ENCODE measurements at regions not wholly inside any gene's neighbourhood (a gene's known extent, or its start where the extent isn't known, plus 50 kb on each side); places are given as distances from the start of the nearest gene placed in this dataset.

GRCh38 chr12:91418221-91419090 lies 235.8 kb upstream of the DCN start:
- no peak for DNase-seq

GRCh38 chr12:91417650-91418049 lies 235.0 kb upstream of the DCN start:
- DNase-seq, result no peak

- DNase-seq, result no peak
Observed at GRCh38 chr12:91414636-91415035, 232.0 kb upstream of the DCN start.

GRCh38 chr12:91413581-91414546 lies 231.2 kb upstream of the DCN start:
- DNase-seq, result no peak

- no peak for DNase-seq
Observed at GRCh38 chr12:91406920-91407341, 224.3 kb upstream of the DCN start.

GRCh38 chr12:91404441-91404840 lies 221.8 kb upstream of the DCN start:
- DNase-seq, result no peak

- no peak for DNase-seq
Observed at GRCh38 chr12:91401190-91401589, 218.6 kb upstream of the DCN start.

- no peak for DNase-seq
Observed at GRCh38 chr12:91400271-91400670, 217.7 kb upstream of the DCN start.

- no peak for DNase-seq
Observed at GRCh38 chr12:91397866-91398532, 215.4 kb upstream of the DCN start.

- DNase-seq, result no peak
Observed at GRCh38 chr12:91396293-91396692, 213.7 kb upstream of the DCN start.

- no peak for DNase-seq
Observed at GRCh38 chr12:91395628-91396135, 213.1 kb upstream of the DCN start.

- no peak for DNase-seq
Observed at GRCh38 chr12:91394903-91395302, 212.3 kb upstream of the DCN start.

GRCh38 chr12:91388573-91388972 lies 206.0 kb upstream of the DCN start:
- DNase-seq, result no peak

GRCh38 chr12:91387461-91388134 lies 205.0 kb upstream of the DCN start:
- DNase-seq, result no peak

GRCh38 chr12:91384806-91385205 lies 202.2 kb upstream of the DCN start:
- DNase-seq, result no peak

GRCh38 chr12:91384366-91384765 lies 201.7 kb upstream of the DCN start:
- no peak for DNase-seq

- no peak for DNase-seq
Observed at GRCh38 chr12:91383099-91383498, 200.5 kb upstream of the DCN start.

- peak; percentile 91 for DNase-seq
Observed at GRCh38 chr12:91382081-91382543, 199.5 kb upstream of the DCN start.

GRCh38 chr12:91381309-91381804 lies 198.7 kb upstream of the DCN start:
- no peak for DNase-seq

GRCh38 chr12:91380631-91381030 lies 198.0 kb upstream of the DCN start:
- DNase-seq, result no peak

- DNase-seq, result no peak
Observed at GRCh38 chr12:91379051-91379775, 196.6 kb upstream of the DCN start.

All from stimulated activated CD8-positive, alpha-beta memory T cell treated with anti-CD3 and anti-CD28 coated beads, Interleukin-4, amount 100 ng/mL, for 48 hours (primary cell).